Right lobe of liver (tissue), 6 donors: ENCODE measurements at regions not wholly inside any gene's neighbourhood (a gene's known extent, or its start where the extent isn't known, plus 50 kb on each side); places are given as distances from the start of the nearest gene placed in this dataset.

ENCODE experiments used
- ATAC-seq, 4 donors: fragments of 200-7000 bp; cut with Tn5 transposase; one replicate each; pipeline ENCODE4 v1.9.1; 2020; ENCODE audit warnings: mild to moderate bottlenecking in 4 of 4, moderate library complexity in 4 of 4
- DNase-seq, 3 donors: peaks; one replicate each; pipeline ENCODE4 v3.0.0-alpha.2; 2020
- H3K27ac ChIP-seq, 3 donors: fragments of 200-600 bp; one replicate each; pipeline ENCODE4 v1.8.0; 2022
- H3K27me3 ChIP-seq, 2 donors: fragments of 200-600 bp; one replicate each; pipeline ENCODE4 v1.8.0; 2022
- H3K36me3 ChIP-seq, 4 donors: fragments of 200-600 bp; sonication (generic) in 1 of 4; one replicate each; pipeline versions ENCODE4 v1.5.1 to v1.8.0; 2017 to 2022; ENCODE audit warnings: control low read depth in 1 of 4
- H3K4me1 ChIP-seq, 4 donors: fragments of 200-600 bp; sonication (generic) in 1 of 4; one replicate each; pipeline versions ENCODE4 v1.5.1 to v1.8.0; 2017 to 2022; ENCODE audit warnings: control low read depth in 1 of 4
- H3K4me3 ChIP-seq, 3 donors: fragments of 200-600 bp; one replicate each; pipeline ENCODE4 v1.8.0; 2022
- H3K9me3 ChIP-seq, 4 donors: fragments of 200-600 bp; sonication (generic) in 1 of 4; one replicate each; pipeline versions ENCODE4 v1.5.1 to v1.8.0; 2017 to 2022; ENCODE audit warnings: control low read depth in 1 of 4
- POLR2A ChIP-seq: fragments of 450-650 bp; IDR thresholded peaks from one replicate; pipeline ENCODE4 v1.6.1; 2017; ENCODE audit warnings: antibody characterized with exemption, mild to moderate bottlenecking
- WGBS: methylation state at CpG from one replicate; pipeline ENCODE4 v1.1.6; 2018; ENCODE audit warnings: low coverage, low lambda C conversion rate; ENCODE audit not compliant: insufficient coverage; ENCODE audit errors: missing lambda C conversion rate; 5-methylcytosine and 5-hydroxymethylcytosine counted together
- intact Hi-C, 2 donors: fragments of 100-400 bp; cut with DNase I; formaldehyde crosslinking; loops; one replicate each; pipeline versions ENCODE4 v1.11.2 to v1.14.1; 2022
- TF ChIP-seq, protein P1 (sequence below), 4 donors: fragments of 200-600 bp in 3 of 4; fragments of 450-650 bp in 1 of 4; IDR thresholded peaks; one replicate each; pipeline versions ENCODE4 v1.5.1 to v1.8.0; 2016 to 2022; ENCODE audit warnings: antibody characterized with exemption in 4 of 4, mild to moderate bottlenecking in 2 of 4
- donor health status: DM: no; HTN: yes; CAD: no.
- donor health status: DM: no; HTN: no; CAD: no.
- donor health status: DM: no; HTN: no; CAD: no.
- donor health status: DM: no; HTN: yes; CAD: no.
- donor health status: DM: no; HTN: yes; CAD: no.

DNA sequence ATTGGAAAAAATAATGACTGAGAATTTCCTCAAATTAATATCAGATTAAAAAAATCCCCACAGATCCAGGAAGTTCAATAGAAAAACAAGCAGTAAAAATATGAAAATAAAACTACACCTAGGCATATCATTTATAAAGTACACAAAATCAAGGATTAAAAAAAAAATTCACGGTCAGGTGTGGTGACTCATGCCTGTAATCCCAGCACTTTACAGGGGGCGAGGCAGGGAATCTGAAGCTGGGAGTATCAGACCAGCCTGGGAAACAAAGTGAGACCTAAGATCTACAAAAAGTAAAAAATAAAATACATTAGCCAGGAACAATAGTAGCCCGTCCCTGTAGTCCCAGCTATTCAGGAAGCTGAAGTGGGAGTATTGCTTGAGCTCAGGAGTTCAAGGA lies 778.3 kb upstream of the ALCAM start:
- H3K36me3 ChIP-seq, result no peaks in the 10 kb centered on the region
- H3K4me1 ChIP-seq, result no peaks in the 10 kb centered on the region
- no peak overlapping the region for H3K4me3 ChIP-seq
- no peak overlapping the region for H3K27ac ChIP-seq
- TF ChIP-seq POLR2A, result no peak
- TF ChIP-seq, protein P1, sequence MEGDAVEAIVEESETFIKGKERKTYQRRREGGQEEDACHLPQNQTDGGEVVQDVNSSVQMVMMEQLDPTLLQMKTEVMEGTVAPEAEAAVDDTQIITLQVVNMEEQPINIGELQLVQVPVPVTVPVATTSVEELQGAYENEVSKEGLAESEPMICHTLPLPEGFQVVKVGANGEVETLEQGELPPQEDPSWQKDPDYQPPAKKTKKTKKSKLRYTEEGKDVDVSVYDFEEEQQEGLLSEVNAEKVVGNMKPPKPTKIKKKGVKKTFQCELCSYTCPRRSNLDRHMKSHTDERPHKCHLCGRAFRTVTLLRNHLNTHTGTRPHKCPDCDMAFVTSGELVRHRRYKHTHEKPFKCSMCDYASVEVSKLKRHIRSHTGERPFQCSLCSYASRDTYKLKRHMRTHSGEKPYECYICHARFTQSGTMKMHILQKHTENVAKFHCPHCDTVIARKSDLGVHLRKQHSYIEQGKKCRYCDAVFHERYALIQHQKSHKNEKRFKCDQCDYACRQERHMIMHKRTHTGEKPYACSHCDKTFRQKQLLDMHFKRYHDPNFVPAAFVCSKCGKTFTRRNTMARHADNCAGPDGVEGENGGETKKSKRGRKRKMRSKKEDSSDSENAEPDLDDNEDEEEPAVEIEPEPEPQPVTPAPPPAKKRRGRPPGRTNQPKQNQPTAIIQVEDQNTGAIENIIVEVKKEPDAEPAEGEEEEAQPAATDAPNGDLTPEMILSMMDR (IDR thresholded peaks at IDR 0.05), result no peak
- H3K9me3 ChIP-seq, result no peaks in the 10 kb centered on the region
- ATAC-seq, result no peak
- intact Hi-C loops, result no loop called here
- WGBS, result 69% methylated on average over 3 of the region's 3 CpGs
- DNase-seq, result no peak
- H3K27me3 ChIP-seq, result no peaks in the 10 kb centered on the region

DNA sequence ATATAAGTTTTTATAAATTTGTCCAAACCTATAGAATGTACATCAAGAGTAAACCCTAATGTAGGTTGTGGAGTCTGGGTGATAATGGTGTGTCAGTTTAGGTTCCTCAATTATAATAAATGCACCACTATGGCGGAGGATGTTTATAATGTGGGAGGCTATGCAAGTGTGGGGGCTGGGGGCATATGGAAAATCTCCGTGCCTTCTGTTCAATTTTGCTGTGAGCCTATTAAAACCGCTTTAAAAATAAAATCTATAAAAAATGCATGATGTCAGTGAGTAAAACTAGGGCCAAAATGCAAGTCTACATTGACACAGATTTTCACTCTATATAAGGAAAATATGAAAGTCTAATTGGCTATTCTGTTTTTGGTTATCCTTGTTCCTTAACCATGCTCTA lies 774.9 kb upstream of the ALCAM start:
- intact Hi-C loops, result no loop called here
- no peak for ATAC-seq
- 81% methylated on average over 3 of the region's 3 CpGs for WGBS
- Histone ChIP-seq H3K4me1 (no peaks in the 10 kb centered on the region), H3K4me3 (no peak overlapping the region), H3K27ac (no peak overlapping the region), H3K9me3 (no peaks in the 10 kb centered on the region), H3K36me3 (no peaks in the 10 kb centered on the region), H3K27me3 (no peaks in the 10 kb centered on the region)
- DNase-seq, result no peak
- TF ChIP-seq POLR2A, result no peak
- TF ChIP-seq, protein P1 (IDR thresholded peaks at IDR 0.05), result no peak

DNA sequence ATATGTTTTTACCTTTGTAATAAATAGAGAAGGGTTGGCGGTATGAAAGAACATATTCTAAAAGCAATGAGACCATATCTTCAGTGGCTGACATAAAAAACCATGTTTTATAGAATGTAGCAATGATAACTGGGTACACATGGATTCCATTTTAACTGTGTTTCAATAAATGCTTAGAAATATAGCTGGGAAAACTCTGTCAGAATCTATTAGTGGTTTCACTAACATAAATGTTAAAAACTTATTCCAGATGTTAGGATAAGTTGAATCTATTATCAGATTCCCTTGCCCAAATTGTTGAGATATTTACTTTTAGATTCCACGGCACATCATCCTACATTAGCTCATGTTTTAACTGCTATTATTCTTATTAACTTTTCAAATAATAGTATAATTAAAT lies 772.2 kb upstream of the ALCAM start:
- no peak for ATAC-seq
- no peak for DNase-seq
- no peaks in the 10 kb centered on the region for H3K36me3 ChIP-seq
- TF ChIP-seq, protein P1 (IDR thresholded peaks at IDR 0.05), result no peak
- TF ChIP-seq POLR2A, result no peak
- no peak overlapping the region for H3K4me3 ChIP-seq
- no peaks in the 10 kb centered on the region for H3K27me3 ChIP-seq
- 79% methylated on average over 2 of the region's 2 CpGs for WGBS
- H3K4me1 ChIP-seq, result no peaks in the 10 kb centered on the region
- intact Hi-C loops, result no loop called here
- H3K9me3 ChIP-seq, result no peaks in the 10 kb centered on the region
- no peak overlapping the region for H3K27ac ChIP-seq

DNA sequence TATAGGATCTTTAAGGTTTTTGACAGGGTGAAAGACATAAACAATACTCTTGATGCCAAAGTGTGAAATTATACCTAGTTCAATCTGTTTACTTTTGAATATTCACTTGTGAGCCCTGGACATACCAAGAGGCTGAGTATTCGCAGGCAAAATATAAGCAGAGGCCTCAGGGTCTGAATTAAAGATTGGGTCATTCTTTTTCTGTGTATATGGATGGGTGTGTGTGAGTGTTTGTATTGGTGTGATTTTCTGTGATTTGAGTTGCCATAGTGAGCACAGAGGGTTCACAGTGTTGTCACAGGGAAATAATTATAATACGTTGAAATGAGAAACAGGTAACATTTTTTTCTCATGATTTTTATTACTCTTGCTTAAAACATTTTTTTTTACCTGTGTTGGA lies 770.7 kb upstream of the ALCAM start:
- 72% methylated on average over 2 of the region's 2 CpGs for WGBS
- Histone ChIP-seq H3K27ac (no peak overlapping the region), H3K27me3 (no peaks in the 10 kb centered on the region), H3K4me1 (no peaks in the 10 kb centered on the region), H3K9me3 (no peaks in the 10 kb centered on the region), H3K4me3 (no peak overlapping the region), H3K36me3 (no peaks in the 10 kb centered on the region)
- no peak for DNase-seq
- intact Hi-C loops, result no loop called here
- TF ChIP-seq, protein P1 (IDR thresholded peaks at IDR 0.05), result no peak
- no peak for TF ChIP-seq POLR2A
- no peak for ATAC-seq

DNA sequence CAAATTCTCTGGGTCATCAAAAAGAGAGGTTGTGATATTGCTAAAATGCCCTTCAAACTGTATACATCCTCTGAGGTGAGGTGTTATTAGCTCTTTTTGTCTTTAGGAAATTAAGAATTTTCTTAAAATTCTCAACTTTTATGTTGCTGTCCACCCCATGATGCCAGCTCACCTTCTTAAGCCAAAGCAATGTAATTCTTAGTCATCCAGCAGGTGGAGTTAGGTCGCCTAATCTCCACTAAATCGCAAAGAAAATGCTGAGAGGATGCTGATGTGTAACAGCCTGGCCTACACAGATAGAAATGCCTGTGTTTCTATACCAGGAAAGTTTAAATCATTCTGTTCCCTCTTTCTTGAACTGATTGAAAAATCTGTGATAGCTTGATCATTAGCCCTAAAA lies 770.2 kb upstream of the ALCAM start:
- no peak overlapping the region for H3K4me3 ChIP-seq
- TF ChIP-seq POLR2A, result no peak
- TF ChIP-seq, protein P1 (IDR thresholded peaks at IDR 0.05), result peak; percentile 44 to 56 (median 51)
- no peaks in the 10 kb centered on the region for H3K27me3 ChIP-seq
- peak; percentile 73 to 91 (median 80) for ATAC-seq
- H3K9me3 ChIP-seq, result no peaks in the 10 kb centered on the region
- H3K4me1 ChIP-seq, result no peaks in the 10 kb centered on the region
- H3K27ac ChIP-seq, result no peak overlapping the region
- 12% methylated on average over 2 of the region's 2 CpGs for WGBS
- intact Hi-C loops, result no loop called here
- no peak for DNase-seq
- H3K36me3 ChIP-seq, result no peaks in the 10 kb centered on the region
